H9 (cell line): ENCODE measurements at regions not wholly inside any gene's neighbourhood (a gene's known extent, or its start where the extent isn't known, plus 50 kb on each side); places are given as distances from the start of the nearest gene placed in this dataset.

Experiments used
- DNase-seq: peaks from one replicate; pipeline ENCODE4 v3.0.0-alpha.2; 2017
- H2AFZ ChIP-seq: one replicate; pipeline ENCODE4 v1.6.1; 2013; ENCODE audit warnings: mild to moderate bottlenecking, low read length, control low read depth, moderate library complexity
- H2AK5ac ChIP-seq: 2 replicates; pipeline ENCODE4 v1.6.1; 2013; ENCODE audit warnings: low read length, control low read depth, mixed read lengths; ENCODE audit not compliant: insufficient read length
- H2BK120ac ChIP-seq: one replicate; pipeline ENCODE4 v1.6.1; 2013; ENCODE audit warnings: low read depth, mild to moderate bottlenecking, low read length, control low read depth, inconsistent platforms; ENCODE audit not compliant: poor library complexity, severe bottlenecking
- H2BK12ac ChIP-seq: 2 replicates; pipeline ENCODE4 v1.6.1; 2013; ENCODE audit warnings: low read length, control low read depth, mixed read lengths, low read depth; ENCODE audit not compliant: insufficient read length
- H2BK15ac ChIP-seq: 2 replicates; pipeline ENCODE4 v1.6.1; 2013; ENCODE audit warnings: low read depth, low read length, control low read depth
- H2BK20ac ChIP-seq: one replicate; pipeline ENCODE4 v1.6.1; 2013; ENCODE audit warnings: low read depth, mild to moderate bottlenecking, low read length, control low read depth, inconsistent platforms; ENCODE audit not compliant: poor library complexity, severe bottlenecking
- H2BK5ac ChIP-seq: 2 replicates; pipeline ENCODE4 v1.6.1; 2013; ENCODE audit warnings: low read length, control low read depth, mixed read lengths; ENCODE audit not compliant: insufficient read length
- H3K14ac ChIP-seq: 2 replicates; pipeline ENCODE4 v1.6.1; 2013; ENCODE audit warnings: low read length, control low read depth; ENCODE audit not compliant: insufficient read depth
- H3K18ac ChIP-seq: 2 replicates; pipeline ENCODE4 v1.6.1; 2013; ENCODE audit warnings: low read depth, mild to moderate bottlenecking, mixed read lengths, low read length, control low read depth; ENCODE audit not compliant: insufficient read length
- H3K23ac ChIP-seq: 2 replicates; pipeline ENCODE4 v1.6.1; 2013; ENCODE audit warnings: low read length, control low read depth, mixed read lengths, low read depth; ENCODE audit not compliant: insufficient read length
- H3K23me2 ChIP-seq: 2 replicates; pipeline ENCODE4 v1.6.1; 2013; ENCODE audit warnings: low read depth, mild to moderate bottlenecking, mixed read lengths, low read length, control low read depth; ENCODE audit not compliant: insufficient read length, poor library complexity, severe bottlenecking
- H3K27ac ChIP-seq: 2 replicates; pipeline ENCODE4 v1.5.1; 2013; ENCODE audit warnings: low read length, control low read depth, mixed read lengths, low read depth; ENCODE audit not compliant: insufficient read length
- H3K27me3 ChIP-seq: 2 replicates; pipeline ENCODE4 v1.6.1; 2013; ENCODE audit warnings: low read length, control low read depth, inconsistent platforms; ENCODE audit not compliant: insufficient read depth
- H3K4ac ChIP-seq: 2 replicates; pipeline ENCODE4 v1.6.1; 2013; ENCODE audit warnings: low read depth, mild to moderate bottlenecking, control low read depth, inconsistent platforms, low read length, moderate library complexity
- H3K4me1 ChIP-seq: 2 replicates; pipeline ENCODE4 v1.6.1; 2013; ENCODE audit warnings: low read length, control low read depth, inconsistent platforms; ENCODE audit not compliant: insufficient read depth
- H3K4me2 ChIP-seq: 2 replicates; pipeline ENCODE4 v1.6.1; 2013; ENCODE audit warnings: low read length, control low read depth, mixed read lengths; ENCODE audit not compliant: insufficient read length, insufficient read depth
- H3K56ac ChIP-seq: 2 replicates; pipeline ENCODE4 v1.6.1; 2013; ENCODE audit warnings: low read depth, mild to moderate bottlenecking, mixed read lengths, low read length, control low read depth; ENCODE audit not compliant: insufficient read length
- H3K79me1 ChIP-seq: 2 replicates; pipeline ENCODE4 v1.6.1; 2013; ENCODE audit warnings: low read depth, mild to moderate bottlenecking, moderate library complexity, low read length, control low read depth, inconsistent platforms; ENCODE audit not compliant: insufficient read depth, poor library complexity, severe bottlenecking
- H3K79me2 ChIP-seq: 2 replicates; pipeline ENCODE4 v1.6.1; 2013; ENCODE audit warnings: low read length, control low read depth, inconsistent platforms; ENCODE audit not compliant: insufficient read depth
- H3K9ac ChIP-seq: 2 replicates; pipeline ENCODE4 v1.6.1; 2013; ENCODE audit warnings: low read length, control low read depth, mixed read lengths; ENCODE audit not compliant: insufficient read length; ENCODE audit errors: extremely low read depth
- H3K9me3 ChIP-seq: one replicate; pipeline ENCODE4 v1.6.1; 2013; ENCODE audit warnings: low read depth, low read length, inconsistent platforms; ENCODE audit not compliant: control insufficient read depth
- H3T11ph ChIP-seq: one replicate; pipeline ENCODE4 v1.6.1; 2013; ENCODE audit warnings: mild to moderate bottlenecking, low read length, control low read depth, inconsistent platforms
- H4K20me1 ChIP-seq: one replicate; pipeline ENCODE4 v1.6.1; 2013; ENCODE audit not compliant: control insufficient read depth, insufficient read length, insufficient read depth
- H4K5ac ChIP-seq: 2 replicates; pipeline ENCODE4 v1.6.1; 2013; ENCODE audit warnings: low read depth, mild to moderate bottlenecking, mixed read lengths, low read length, control low read depth; ENCODE audit not compliant: insufficient read length
- H4K8ac ChIP-seq: replicated peaks from 2 replicates; pipeline ENCODE4 v1.6.1; 2013; ENCODE audit warnings: low read length, control low read depth, mixed read lengths, low read depth; ENCODE audit not compliant: insufficient read length
- H4K91ac ChIP-seq: 2 replicates; pipeline ENCODE4 v1.6.1; 2013; ENCODE audit warnings: low read depth, mild to moderate bottlenecking, moderate library complexity, mixed read lengths, low read length, control low read depth; ENCODE audit not compliant: insufficient read length
- H3K27ac Mint-ChIP-seq, 3 experiments: 2 replicates in 2 of 3; 3 replicates in 1 of 3; pipeline ENCODE4 v1.8.0; 2020 to 2021; ENCODE audit warnings: mixed read lengths in 3 of 3, mild to moderate bottlenecking in 1 of 3, moderate library complexity in 1 of 3
- H3K27me3 Mint-ChIP-seq: 2 replicates; pipeline ENCODE4 v1.8.0; 2021; ENCODE audit warnings: low read depth, mild to moderate bottlenecking, moderate library complexity, mixed read lengths
- H3K36me3 Mint-ChIP-seq, 3 experiments: 2 replicates in 2 of 3; 3 replicates in 1 of 3; pipeline ENCODE4 v1.8.0; 2020 to 2021; ENCODE audit warnings: low read depth in 3 of 3, mixed read lengths in 3 of 3; ENCODE audit not compliant: insufficient read depth in 1 of 3
- H3K4me1 Mint-ChIP-seq, 2 experiments: 2 replicates each; pipeline ENCODE4 v1.8.0; 2020; ENCODE audit warnings: mixed read lengths in 2 of 2
- H3K4me3 Mint-ChIP-seq, 2 experiments: 2 replicates in 1 of 2; 3 replicates in 1 of 2; pipeline ENCODE4 v1.8.0; 2020 to 2021; ENCODE audit warnings: mild to moderate bottlenecking in 2 of 2, mixed read lengths in 2 of 2, moderate library complexity in 1 of 2
- H3K9me3 Mint-ChIP-seq, 2 experiments: 2 replicates in 1 of 2; 3 replicates in 1 of 2; pipeline ENCODE4 v1.8.0; 2020; ENCODE audit warnings: mild to moderate bottlenecking in 2 of 2, mixed read lengths in 2 of 2, moderate library complexity in 1 of 2
- TF ChIP-seq, protein P1 (sequence below): fragments of 200-600 bp; sonication (generic); conservative IDR thresholded peaks from 3 replicates; pipeline ENCODE4 v1.8.0; 2021; ENCODE audit warnings: antibody characterized with exemption, mild to moderate bottlenecking

DNA sequence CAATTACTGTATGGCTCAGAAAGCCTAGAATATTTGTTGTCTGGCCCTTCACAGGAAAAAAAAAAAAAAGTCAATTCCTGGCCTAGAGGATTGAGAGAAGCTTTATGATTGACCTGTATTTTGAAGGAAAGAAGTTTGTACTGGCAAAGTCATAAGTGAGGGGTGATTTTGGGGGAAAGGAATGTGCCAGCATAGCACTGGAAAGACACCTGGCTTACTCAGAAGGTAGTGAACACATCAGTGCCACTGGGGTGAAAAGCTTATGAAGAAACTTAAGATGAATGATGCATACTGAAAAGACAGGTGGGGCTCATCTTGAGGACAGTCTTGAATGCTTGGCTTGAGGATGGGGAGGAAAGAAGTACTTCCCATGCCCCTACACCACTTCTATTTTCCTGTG is 127.9 kb upstream of the RASA1 start:
- Histone ChIP-seq H2BK120ac (no peak overlapping the region), H3K79me2 (no peaks in the 10 kb centered on the region), H3K9ac (no peak overlapping the region), H3K9me3 (no peaks in the 10 kb centered on the region), H3K14ac (no peak overlapping the region), H3K18ac (no peak overlapping the region), H3K23me2 (no peaks in the 10 kb centered on the region), H4K20me1 (no peaks in the 10 kb centered on the region), H2BK12ac (no peak overlapping the region), H2BK5ac (no peak overlapping the region), H3K23ac (no peak overlapping the region), H3K27me3 (no peaks in the 10 kb centered on the region), H4K91ac (no peak overlapping the region), H4K5ac (no peak overlapping the region), H3K4me1 (no peaks in the 10 kb centered on the region), H3K27ac (no peak overlapping the region), H2BK20ac (no peak overlapping the region), H2AK5ac (no peak overlapping the region), H2AFZ (no peak overlapping the region), H4K8ac (no peak overlapping the region), H3K4me2 (no peak overlapping the region), H3T11ph (no peak overlapping the region), H3K4ac (no peak overlapping the region), H2BK15ac (no peak overlapping the region), H3K79me1 (no peaks in the 10 kb centered on the region), H3K56ac (no peak overlapping the region)
- no peak overlapping the region for H3K27ac Mint-ChIP-seq
- H3K36me3 Mint-ChIP-seq: no peaks in the 10 kb centered on the region
- peaks cover 4% of the 10 kb centered on the region in 2 experiments; a peak in 3 of 4 replicates for H3K4me1 Mint-ChIP-seq
- H3K27me3 Mint-ChIP-seq: no peaks in the 10 kb centered on the region; the same call in 1 of the 2 replicates
- no peak for DNase-seq
- H3K4me3 Mint-ChIP-seq: no peak overlapping the region
- H3K9me3 Mint-ChIP-seq: no peaks in the 10 kb centered on the region; a peak in 1 of 5 replicates
- TF ChIP-seq, protein P1, sequence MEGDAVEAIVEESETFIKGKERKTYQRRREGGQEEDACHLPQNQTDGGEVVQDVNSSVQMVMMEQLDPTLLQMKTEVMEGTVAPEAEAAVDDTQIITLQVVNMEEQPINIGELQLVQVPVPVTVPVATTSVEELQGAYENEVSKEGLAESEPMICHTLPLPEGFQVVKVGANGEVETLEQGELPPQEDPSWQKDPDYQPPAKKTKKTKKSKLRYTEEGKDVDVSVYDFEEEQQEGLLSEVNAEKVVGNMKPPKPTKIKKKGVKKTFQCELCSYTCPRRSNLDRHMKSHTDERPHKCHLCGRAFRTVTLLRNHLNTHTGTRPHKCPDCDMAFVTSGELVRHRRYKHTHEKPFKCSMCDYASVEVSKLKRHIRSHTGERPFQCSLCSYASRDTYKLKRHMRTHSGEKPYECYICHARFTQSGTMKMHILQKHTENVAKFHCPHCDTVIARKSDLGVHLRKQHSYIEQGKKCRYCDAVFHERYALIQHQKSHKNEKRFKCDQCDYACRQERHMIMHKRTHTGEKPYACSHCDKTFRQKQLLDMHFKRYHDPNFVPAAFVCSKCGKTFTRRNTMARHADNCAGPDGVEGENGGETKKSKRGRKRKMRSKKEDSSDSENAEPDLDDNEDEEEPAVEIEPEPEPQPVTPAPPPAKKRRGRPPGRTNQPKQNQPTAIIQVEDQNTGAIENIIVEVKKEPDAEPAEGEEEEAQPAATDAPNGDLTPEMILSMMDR: no peak
